Mucosa of descending colon (tissue), 3 donors: ENCODE measurements at regions not wholly inside any gene's neighbourhood (a gene's known extent, or its start where the extent isn't known, plus 50 kb on each side); places are given as distances from the start of the nearest gene placed in this dataset.

Experiments
- ATAC-seq: fragments of 200-7000 bp; cut with Tn5 transposase; one replicate; pipeline ENCODE4 v1.9.1; 2020; ENCODE audit warnings: mild to moderate bottlenecking, moderate library complexity
- DNase-seq, 3 donors: peaks; one replicate each; pipeline ENCODE4 v3.0.0-alpha.2; 2020
- H3K36me3 ChIP-seq: fragments of 200-600 bp; one replicate; pipeline ENCODE4 v1.8.0; 2021; ENCODE audit warnings: low read depth, mild to moderate bottlenecking
- H3K4me1 ChIP-seq: fragments of 200-600 bp; one replicate; pipeline ENCODE4 v1.8.0; 2021; ENCODE audit warnings: low read depth, mild to moderate bottlenecking
- H3K4me3 ChIP-seq: fragments of 200-600 bp; one replicate; pipeline ENCODE4 v1.8.0; 2021; ENCODE audit warnings: mild to moderate bottlenecking
- H3K9me3 ChIP-seq: fragments of 200-600 bp; one replicate; pipeline ENCODE4 v1.8.0; 2021; ENCODE audit warnings: mild to moderate bottlenecking
- intact Hi-C, 2 donors: fragments of 100-400 bp; cut with DNase I in 1 of 2; cut with micrococcal nuclease in 1 of 2; formaldehyde crosslinking; loops; one replicate each; pipeline versions ENCODE4 v1.11.0 to v1.11.1; 2022; cut with DNase I, micrococcal nuclease
- TF ChIP-seq, protein P1 (sequence below): fragments of 200-600 bp; IDR thresholded peaks from one replicate; pipeline ENCODE4 v1.8.0; 2022; ENCODE audit warnings: antibody characterized with exemption, mild to moderate bottlenecking
- donor health status: DM: no; HTN: no; CAD: no; lungs with moderate emphysema.
- donor health status: DM: no; HTN: no; CAD: no.
- donor health status: DM: no; HTN: yes; CAD: no.

DNA sequence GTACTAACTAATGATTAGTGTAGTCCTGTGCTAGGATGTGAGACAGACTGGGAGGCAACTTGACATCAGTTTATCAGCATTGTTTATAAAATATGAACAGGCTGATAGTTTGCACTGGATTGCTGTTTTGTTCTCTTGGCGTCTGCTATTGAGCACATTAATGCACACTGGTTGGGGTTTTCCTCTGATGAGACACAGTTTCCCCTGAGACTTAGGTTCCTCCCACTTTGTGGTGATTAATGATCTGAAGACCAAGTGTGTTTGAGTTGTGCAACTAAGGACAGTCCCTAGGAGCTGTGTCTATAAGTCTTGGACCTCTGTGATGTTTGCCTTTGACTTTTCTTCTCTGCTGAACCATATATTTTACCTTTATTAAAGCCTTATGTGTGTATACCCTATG is 1015.4 kb downstream of the AMY1C start:
- Histone ChIP-seq H3K4me3 (no peak overlapping the region), H3K36me3 (no peaks in the 10 kb centered on the region), H3K4me1 (no peaks in the 10 kb centered on the region), H3K9me3 (no peaks in the 10 kb centered on the region)
- DNase-seq, result no peak
- ATAC-seq, result no peak
- intact Hi-C loops, result no loop called here
- TF ChIP-seq, protein P1, sequence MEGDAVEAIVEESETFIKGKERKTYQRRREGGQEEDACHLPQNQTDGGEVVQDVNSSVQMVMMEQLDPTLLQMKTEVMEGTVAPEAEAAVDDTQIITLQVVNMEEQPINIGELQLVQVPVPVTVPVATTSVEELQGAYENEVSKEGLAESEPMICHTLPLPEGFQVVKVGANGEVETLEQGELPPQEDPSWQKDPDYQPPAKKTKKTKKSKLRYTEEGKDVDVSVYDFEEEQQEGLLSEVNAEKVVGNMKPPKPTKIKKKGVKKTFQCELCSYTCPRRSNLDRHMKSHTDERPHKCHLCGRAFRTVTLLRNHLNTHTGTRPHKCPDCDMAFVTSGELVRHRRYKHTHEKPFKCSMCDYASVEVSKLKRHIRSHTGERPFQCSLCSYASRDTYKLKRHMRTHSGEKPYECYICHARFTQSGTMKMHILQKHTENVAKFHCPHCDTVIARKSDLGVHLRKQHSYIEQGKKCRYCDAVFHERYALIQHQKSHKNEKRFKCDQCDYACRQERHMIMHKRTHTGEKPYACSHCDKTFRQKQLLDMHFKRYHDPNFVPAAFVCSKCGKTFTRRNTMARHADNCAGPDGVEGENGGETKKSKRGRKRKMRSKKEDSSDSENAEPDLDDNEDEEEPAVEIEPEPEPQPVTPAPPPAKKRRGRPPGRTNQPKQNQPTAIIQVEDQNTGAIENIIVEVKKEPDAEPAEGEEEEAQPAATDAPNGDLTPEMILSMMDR, result no peak

DNA sequence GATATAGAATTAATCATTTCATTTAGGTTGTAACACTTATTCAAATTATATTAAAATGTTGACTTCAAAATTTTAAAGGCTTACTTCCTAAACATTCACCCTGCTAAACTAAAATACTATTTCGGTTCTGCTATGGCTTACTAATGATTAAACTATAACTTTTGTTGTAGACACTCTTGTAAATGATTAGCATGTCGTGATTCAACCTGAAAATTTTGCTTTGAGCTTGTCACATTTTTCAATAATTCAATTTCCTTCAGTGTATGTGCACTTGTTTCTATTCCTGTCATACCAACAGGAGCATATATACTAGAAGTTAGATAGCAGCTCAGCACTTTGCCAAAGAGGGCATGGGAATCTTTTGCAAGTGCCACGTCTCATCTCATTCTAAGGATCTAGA is 1018.8 kb downstream of the AMY1C start:
- intact Hi-C loops, result no loop called here
- no peaks in the 10 kb centered on the region for H3K36me3 ChIP-seq
- TF ChIP-seq, protein P1, result no peak
- no peaks in the 10 kb centered on the region for H3K4me1 ChIP-seq
- H3K9me3 ChIP-seq, result no peaks in the 10 kb centered on the region
- H3K4me3 ChIP-seq, result no peak overlapping the region
- DNase-seq (no peak), ATAC-seq (no peak)

DNA sequence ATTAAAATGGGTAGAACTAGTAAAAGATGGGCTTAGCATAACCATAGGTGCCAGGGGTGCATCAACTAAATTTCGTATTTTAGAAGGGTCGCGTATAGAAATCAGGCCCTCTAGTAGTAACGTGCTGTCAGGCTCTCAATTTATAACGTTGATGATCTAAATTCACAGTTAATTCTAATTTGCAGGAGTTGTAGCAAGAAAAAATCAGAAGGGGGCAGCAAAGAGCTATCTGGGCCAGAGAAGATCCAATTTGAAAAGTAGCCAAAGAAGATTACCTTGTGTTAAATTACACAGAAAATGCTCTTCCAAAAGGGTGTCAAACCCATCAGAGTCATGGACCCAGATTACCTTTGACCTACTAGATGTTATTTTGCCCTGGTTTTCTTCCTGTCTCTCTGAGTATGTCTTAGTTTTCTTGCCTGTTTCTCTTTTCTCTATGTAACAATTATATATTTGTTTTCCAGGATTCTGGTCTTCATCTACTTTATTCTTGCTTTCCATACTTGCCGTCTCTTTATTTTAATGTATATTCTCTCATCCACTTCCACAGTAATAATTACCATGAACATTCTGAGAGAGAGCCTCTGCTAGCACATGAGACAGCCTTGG is 1030.9 kb downstream of the AMY1C start:
- no peak overlapping the region for H3K4me3 ChIP-seq
- H3K4me1 ChIP-seq, result no peaks in the 10 kb centered on the region
- ATAC-seq (no peak), DNase-seq (peak in 1 of 3 donors; percentile 20)
- TF ChIP-seq, protein P1, result peak; percentile 47
- H3K9me3 ChIP-seq, result no peaks in the 10 kb centered on the region
- H3K36me3 ChIP-seq, result no peaks in the 10 kb centered on the region
- intact Hi-C loops, result no loop called here

DNA sequence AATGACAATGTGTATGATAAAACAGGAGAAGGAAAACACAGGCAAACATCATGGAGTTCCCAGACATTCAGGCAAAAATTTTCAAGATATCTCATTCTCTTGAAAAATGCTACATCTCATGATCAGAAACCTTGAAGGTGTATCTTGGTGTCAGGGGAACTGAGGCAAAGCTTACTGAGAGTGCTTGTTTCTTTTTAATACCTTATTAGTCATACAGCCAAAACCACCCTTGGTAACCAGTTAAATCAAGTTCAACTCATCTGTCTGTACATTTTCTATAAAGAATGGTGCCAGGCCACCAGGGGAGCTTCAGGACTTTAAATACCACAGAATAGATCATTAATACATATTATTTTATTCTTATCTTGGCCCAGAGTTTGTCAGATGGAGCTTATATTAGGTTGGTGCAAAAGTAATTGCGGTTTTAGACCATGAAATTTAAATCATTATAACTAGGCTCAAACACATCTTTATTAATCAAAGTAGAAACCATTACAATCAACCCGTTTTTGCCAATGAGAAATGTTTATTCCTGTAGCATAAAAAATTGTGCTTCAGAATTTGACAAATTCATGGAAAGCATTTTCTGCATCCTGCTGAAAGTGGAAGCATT is 1036.0 kb downstream of the AMY1C start:
- no peak for ATAC-seq
- Histone ChIP-seq H3K4me3 (no peak overlapping the region), H3K9me3 (no peaks in the 10 kb centered on the region)

GRCh38 chr1:104787866-104788510 is 1038.3 kb downstream of the AMY1C start:
- no peak overlapping the region for H3K4me3 ChIP-seq
- no peaks in the 10 kb centered on the region for H3K4me1 ChIP-seq
- DNase-seq, result peak in 1 of 3 donors; percentile 27
- no peaks in the 10 kb centered on the region for H3K9me3 ChIP-seq
- no peak for ATAC-seq
- intact Hi-C loops, result no loop called here
- TF ChIP-seq, protein P1, result no peak
- H3K36me3 ChIP-seq, result no peaks in the 10 kb centered on the region

More for the DNA sequence above, 1036.0 kb downstream of the AMY1C start:
- Histone ChIP-seq H3K36me3 (no peaks in the 10 kb centered on the region), H3K4me1 (no peaks in the 10 kb centered on the region)
- intact Hi-C loops, result no loop called here
- TF ChIP-seq, protein P1, result no peak
- no peak for DNase-seq
